CD4-positive, alpha-beta T cell treated with Interleukin-12 subunit alpha and Interleukin-12 subunit beta, for 1 hour (primary cell): ENCODE measurements at regions not wholly inside any gene's neighbourhood (a gene's known extent, or its start where the extent isn't known, plus 50 kb on each side); places are given as distances from the start of the nearest gene placed in this dataset.

Experiments
- DNase-seq: peaks from one replicate; pipeline ENCODE4 v3.0.0-alpha.2; 2020

DNA sequence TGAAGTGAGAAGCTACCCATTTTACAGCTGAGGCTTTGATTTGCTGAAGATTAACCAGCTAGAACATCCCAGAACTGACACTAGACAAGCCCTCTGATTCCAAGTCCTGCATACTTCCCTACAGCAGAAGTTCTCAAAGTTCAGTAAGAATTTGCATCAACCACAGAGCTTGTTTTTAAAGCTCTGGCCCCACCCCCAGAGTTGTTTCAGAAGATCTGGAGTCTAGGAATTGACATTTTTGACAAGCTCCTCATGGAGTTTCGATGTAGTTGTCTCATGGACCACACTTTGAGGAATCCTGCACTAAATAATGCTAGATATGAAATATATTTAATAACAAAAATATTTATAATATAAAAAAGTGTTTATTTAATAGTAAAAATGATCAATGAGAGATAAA lies 120.3 kb upstream of the ADAMTS18 start:
- no peak for DNase-seq

DNA sequence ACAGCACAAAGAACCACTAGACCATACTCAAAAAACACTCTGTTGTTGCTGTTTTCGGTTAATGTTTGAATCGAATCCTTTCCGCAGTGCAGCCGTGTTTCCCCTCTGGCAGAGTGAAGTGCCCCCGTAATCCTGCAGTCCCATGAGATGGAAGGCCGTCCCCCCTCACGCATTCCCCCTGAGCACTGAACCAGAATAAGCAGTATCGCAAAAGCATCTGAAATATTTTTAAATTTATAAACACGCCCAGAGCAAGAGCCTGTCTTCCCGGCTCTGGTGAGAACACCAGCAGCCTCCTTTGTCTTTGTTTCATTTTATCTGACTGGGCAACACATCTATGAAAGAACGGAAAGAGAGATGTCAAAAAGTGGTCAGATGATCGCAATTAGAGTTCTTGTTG lies 121.0 kb upstream of the ADAMTS18 start:
- DNase-seq, result no peak

DNA sequence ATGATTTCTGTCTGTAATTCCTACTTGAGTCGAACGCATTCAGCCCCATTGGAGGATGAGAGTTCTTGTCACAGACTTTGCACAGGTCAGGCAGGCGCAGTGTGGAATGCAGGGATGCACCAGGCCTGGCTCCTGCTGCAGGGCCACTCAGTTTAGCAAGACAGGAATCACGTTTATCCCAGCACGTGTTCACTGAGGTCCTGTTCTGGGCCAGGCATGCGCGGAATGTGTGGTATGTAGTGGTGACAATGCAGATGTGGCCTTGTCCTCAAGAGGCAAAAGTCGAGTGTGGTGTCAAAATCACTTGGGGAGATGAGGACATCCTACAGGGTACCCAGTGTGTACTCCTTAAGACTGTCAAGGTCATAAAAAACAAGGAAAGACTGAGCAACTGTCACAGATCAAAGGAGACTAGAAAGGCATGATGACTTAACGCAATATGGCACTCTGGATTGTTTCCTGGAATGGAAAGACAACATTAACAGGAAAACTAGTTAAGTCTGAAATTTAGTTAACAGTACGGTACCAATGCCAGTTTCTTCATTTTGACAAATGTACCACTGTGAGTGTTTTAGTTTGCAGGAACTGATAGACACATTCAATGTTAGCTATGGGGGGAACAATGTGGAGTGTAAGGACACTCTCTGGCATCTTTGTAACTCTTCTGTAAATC lies 121.5 kb upstream of the ADAMTS18 start:
- no peak for DNase-seq

DNA sequence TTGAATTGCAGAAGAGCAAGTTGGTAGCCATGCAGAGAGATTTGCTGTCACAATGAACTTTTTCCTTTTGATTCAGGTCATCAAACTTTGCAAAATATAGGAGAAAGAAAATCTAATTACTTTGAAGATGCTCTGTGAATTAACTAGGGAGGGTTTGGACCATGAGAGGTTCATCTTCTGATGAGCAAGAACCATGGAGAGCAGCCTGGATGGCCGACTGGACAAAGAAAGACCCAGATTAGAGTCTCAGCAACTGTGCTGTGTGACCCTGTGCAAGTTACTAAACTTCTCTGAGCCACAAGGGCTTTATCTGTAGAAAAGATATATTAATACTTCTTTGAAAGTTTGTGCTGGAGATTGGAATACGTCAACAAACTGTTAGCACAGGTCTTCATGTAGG lies 122.6 kb upstream of the ADAMTS18 start:
- DNase-seq, result no peak

DNA sequence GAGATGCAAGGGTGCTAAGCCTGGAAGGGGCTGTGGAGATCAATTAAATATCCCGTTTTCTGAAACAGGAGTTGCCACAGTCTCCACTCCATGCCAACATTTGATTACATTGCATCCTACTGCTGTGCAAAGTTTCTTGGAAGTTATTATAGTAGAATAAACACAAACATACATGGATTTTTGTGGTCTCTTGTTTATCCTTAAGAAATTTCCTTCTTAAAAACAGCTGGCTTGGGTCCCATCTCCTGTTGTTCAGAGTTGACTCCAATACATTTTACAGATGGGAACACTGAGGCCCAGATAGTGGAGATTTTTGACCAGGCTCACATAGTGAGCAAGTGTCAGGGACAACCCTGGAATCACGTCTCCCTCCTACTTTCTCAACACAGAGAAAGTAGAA lies 124.0 kb upstream of the ADAMTS18 start:
- no peak for DNase-seq

DNA sequence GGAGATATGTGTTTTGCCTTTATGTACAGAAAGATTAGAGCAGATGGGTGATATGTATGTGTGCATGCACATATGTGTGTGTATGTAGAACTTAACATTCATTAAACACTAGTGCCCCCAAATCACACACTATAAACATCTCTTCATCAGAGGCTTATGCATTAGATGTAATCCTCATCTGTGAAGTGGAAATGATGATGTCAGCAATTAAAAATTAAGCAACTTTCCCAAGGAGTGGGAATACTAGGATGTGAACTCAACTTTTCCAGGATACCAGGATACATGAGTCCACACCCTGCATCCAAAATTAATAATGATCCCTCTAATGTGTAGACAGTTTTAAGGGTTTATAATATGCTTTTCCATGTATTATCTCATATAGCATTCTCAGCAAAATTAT lies 127.7 kb upstream of the ADAMTS18 start:
- no peak for DNase-seq

DNA sequence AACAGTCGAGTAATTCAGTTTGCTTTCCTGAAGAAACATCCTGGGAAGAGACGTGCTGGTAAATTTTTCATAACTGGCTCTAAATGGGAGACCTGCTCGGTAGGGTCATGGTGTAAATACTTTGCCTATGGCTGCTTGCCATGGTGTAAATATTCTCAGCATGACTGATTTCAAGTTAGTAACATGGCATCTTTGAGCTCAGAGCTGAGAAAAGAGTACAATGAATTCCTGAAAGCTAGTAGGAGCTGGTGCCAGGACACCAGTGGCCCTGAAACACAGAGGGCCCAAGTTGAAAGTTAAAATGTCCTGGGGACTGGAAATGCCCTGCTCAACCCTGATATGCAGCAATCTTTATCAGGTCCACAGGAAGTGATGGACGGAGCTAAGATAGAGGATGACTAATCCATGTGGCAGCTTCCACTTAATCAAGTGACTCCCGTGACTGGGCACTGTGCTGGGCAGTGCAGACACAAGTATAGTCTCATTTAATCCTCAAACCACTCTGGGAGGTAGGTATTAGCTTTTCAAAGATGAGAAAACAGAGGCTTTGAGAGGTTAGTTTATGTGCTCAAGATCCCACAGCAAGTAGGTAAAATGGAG lies 130.1 kb upstream of the ADAMTS18 start:
- DNase-seq, result no peak

DNA sequence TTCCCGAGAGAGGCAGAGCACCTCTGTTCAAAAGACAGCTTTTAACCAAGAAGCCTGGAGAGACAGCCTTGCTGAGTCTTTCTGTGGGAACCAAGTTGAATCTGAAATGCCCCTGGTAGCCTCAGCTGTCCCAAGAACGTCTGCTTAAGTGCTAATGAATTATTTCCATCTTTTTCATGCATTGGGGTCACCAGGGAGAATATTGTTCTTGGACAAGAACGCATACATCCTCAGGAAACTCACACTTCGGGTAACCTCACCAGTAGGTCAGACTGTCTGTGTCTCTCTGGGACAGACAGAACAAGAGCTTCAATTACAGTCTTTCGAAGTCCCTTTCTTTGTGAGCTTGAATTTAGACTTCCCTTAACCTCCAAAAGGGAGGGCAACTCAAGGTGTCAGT lies 134.6 kb upstream of the ADAMTS18 start:
- DNase-seq, result no peak

DNA sequence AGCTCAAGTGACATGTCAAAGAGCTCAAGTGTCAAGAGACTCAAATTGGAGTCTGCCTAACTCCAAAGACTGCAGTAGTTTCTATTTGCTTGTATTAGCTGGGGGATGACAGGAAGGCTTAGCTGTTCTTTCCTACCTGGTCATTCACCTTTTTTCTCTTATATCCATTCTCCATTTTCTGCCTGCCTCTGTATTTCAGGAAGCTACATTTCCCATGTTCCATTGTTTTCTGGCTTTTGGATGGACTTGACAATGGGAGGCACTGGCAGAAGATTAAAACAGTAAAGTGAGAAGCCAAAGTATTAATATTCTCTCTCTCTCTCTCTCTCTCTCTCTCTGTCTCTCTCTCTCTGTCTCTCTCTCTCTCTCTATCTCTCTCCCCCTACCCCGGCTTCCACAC lies 135.7 kb upstream of the ADAMTS18 start:
- DNase-seq, result no peak

DNA sequence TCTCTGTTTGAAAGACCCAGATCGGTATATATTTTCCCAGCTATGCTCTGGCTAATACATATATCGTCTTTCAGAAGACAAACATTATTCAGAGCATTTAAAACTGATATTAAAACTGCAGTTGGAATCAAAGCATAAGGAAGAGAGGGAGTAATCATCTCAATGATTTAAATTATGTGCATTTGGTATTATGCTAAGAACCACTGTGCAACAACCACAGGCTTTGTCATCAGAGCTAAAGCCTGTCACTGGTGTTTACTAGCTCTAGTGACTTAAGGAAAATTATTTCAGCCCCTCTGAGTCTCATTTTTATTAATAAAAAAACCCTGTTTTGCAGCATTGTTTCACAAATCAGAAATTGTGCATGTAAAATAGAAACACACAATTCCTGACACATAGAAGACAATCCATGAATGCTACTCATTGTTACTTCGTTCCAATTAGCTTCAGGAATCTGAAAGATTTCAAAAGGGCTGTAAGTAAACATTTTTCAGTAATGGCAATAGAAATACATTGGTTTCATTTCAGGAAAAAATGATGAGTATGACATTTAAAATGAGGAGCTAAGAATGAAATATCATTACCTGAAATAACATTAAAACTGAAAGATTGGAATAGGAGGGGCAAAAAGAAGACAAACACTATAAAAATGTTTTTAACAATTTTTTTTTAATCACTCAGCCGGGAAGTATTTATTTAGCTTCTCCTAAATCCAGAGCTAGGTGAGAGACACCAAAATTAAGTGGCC lies 136.5 kb upstream of the ADAMTS18 start:
- no peak for DNase-seq

DNA sequence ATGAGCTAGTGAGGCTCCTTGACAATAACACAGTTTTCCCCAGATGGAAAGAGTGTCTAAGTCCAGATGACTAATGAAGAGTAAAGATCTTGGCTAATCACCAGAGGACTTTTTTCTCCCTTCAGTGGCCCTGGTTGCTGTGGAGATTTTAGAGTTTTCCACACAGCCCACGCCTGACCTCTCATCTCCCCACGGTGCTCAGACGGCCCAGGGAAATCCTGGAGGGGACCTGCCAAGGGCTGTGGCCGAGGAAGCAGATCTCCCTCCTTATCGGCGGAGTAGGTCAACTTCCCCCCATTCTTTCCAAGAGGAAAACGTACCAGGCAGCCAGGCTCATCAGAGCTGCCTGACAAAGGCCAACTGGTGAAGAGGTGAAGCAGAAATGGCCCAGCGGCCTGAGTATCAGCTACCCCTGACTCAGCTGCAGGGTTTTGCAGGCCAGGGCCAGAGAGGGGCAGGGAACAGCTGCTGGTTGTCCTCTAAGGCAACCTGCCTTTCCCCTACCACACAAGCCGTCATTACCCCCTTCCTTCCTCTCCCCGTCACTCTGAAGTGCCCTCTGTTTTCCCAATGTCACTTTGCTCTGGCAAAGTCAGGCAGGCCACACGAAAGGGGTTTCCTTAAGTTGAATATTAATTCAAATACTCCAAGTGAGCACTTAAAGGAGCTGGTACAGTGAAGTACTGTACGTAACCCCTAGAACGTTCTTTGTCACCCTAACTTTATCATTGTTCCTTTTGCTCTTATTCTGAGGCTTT lies 140.2 kb upstream of the ADAMTS18 start:
- no peak for DNase-seq

DNA sequence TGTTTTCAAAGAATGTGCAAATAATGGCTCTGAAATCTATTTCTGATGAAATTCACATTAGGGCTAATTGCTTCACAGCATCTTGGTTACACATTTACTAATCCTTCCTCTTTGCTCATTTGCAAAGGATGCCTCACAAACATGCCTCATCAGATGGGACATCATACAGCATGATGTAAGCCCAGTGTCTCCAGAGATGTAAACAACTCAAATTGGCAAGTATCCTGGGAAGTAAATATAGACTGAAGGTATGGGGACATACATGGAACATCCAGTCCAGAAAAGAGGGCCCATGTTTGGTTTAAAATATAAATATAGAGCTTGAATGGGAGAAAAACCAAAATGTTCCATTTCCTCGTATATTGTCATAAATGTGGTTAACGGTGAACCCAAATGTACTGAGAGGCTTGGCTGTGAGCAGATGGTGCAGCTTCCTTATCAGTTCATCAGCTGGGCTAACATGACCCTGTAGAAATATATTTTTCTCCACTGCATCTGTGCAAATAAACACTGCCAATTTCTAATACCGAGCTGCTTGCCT lies 142.9 kb upstream of the NUDT7 start:
- no peak for DNase-seq

DNA sequence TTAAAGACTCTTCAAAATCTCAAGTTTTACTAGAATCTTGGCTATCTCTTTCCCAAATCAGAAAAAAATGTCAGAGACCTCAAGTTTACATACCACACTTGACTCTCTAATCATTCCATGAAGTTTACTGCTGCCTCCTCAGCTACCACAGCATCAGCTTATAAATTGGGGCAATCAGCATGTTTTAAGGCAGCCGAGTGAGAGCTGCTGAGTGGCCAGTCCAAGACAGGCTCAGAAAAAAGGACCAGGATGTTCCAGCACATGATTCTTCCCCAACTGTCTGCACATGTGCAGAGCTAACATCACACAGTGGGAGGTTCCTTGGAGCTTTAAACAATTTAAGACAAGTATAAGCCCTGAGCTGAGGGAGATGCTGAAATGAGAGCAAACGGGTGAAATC lies 140.6 kb upstream of the NUDT7 start:
- no peak for DNase-seq

DNA sequence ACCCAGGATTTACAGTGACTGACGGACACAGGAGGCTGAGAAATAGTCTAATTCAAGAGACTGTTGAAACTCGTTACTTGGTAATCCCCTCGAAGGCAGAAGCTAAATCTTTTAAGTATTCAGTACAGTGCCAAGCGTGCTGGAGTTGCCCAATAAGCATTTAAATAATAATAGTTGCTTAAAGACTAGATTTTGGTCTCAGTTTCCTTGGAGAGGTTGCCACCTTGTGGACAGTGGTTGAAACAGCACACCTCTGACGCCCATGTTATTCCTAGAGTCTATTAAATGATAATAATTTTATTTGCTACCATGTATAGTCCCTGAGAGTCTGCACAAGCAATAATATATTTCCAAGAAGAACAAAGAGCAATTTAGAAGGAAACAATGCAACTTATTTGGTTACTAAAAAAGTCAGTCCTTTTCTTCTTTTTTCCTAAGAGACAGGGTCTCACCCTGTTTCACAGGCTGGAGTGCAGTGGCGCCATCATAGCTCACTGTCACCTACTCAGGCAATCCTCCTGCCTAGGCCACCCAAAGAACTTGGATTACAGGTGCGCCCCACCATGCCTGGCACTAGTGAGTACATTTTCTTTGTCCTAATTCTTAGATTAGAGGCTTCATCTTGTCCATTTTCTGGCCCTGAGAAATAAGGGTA lies 138.0 kb upstream of the NUDT7 start:
- peak; percentile 42 for DNase-seq

DNA sequence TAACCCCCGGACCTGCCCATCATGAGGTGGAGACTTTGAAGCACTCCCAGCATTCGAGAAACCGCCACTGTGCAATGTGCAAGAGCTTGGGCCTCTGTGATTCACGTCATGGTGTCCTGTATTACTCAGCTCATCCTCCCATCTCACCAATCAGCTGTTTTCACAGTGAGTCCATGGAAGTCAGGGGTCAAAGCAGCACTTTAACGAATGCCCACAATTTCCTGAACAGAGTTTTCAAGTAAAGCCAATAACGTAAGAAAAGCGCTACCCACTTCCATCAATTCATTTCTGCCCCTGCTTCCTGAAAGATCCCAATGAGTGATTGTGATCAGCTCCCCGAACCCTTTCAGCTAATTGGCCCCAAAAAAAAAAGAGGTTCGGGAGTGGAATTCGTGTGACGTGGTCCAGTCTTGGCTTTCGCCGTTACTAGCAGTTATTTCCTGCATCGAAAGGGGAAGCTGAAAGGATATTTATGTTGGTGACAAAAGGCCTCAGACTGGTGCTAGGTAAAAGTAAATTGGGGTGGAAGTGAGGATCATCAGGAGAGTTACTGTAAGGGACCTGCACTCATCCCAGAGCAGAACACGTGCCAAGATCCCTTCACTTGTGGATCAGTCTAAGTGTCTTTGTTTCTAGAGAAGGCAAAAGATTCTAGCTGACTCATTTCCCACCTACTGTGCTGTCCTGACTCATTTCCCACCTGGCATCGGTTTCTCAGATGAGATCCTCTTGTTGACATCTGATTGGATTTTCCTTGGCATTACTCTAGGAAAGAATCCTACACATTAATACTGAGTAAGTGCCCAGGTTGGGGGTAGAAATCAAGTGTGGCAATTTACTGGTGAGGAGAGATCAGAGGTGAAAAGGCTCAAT lies 136.7 kb upstream of the NUDT7 start:
- no peak for DNase-seq

DNA sequence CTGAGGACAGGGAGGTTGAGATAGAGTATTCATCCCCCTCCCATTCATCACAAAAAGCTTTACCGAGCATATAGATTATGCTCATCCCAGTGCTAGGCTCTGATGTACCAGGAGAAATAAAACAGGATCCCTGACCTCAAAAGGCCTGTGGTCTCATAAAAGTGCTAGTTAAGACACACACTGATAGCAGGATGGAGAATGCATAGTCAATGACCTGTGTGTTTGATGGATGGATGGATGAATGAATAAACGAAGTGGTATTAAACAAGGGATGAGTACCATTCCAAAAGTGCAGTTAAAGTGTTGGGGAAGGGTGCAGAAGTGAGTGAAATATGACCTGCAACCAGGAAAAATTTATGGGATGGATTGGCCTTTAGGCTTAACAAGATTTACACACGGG lies 133.9 kb upstream of the NUDT7 start:
- DNase-seq, result no peak

DNA sequence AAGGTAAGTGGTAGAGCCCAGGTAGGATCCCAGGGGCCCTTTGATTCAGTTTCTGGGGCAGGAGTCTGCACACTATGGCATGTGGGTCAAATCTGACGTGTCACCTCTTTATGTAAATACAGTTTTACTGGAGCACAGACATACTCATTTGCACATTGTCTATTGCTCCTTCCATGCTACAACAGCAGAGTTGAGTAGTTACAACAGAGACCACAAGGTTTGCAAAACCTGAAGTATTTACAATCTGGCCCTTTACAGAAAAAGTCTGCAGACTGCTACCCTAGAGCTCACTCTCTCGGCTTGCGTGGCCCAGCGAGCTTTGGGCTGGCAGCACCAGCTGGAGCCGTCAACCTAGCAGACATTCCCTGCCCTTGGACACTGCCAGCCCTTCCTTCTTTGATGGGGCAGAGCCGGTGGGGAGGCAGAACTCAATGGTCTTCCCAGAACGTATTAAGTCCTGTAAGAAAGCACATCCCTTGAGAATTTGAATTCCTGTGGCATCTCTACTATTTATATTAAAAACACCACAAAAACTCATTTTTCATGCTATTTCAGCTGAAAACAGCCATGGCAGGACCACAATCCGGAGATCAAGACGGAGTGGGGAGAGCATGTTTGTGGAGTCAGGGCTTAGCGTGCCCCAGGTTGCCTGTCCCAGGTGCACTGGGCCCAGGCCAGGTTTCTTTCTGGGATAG lies 133.1 kb upstream of the NUDT7 start:
- DNase-seq, result no peak

DNA sequence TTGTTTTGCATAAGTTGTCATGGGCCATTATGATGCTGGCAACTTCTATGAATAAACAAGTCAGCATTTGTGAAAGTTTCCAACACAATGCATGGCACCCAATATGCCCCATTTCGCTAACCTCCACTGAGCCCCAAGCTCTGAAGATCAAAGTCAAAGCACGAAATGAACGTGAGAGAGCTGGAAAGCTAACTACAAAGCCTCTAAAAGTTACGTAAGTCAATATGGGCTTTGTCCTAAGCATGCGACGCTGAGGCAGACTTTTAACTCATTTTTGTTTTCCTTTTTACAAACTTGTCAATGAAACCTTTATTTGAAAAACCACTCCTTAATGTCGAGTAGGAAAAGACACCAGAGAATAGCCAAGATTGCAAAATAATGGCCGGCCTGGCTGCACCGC lies 131.6 kb upstream of the NUDT7 start:
- DNase-seq, result no peak

DNA sequence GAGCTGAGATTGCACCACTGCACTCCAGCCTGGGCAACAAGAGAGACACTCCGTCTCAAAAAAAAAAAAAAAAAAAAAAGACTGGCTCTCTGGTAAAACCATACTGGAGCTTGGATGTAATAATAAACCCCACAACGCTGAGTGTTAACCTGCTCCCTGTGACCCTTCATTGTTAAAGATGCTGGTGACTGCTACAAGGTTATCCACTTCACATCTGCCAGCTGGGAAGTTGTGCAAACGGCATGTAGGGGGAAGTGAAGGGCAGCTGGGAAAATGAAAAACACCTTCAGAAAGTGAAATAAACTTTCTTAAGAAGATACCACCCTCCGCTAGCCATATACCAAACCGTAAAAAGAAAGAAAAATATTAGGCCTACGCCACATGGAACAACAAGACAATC lies 131.0 kb upstream of the NUDT7 start:
- DNase-seq, result no peak

DNA sequence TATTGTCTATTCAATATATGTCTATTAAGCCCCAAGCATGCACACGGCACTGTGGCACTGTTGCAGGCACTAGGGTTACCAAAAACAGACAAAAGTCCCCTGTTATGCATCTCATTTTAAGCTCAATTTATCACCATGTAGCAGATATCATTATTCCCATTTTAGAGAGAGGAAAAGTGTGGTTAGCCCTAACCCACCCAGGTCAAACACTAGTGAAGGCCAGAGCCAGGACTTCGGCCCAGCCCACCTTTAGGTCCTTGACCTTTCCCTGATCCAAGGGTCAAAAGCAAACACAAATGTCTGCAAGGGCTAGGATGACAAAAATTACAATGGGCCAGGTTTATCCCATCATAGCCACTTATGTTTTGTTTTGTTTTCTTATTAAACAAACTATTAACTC lies 130.3 kb upstream of the NUDT7 start:
- no peak for DNase-seq

DNA sequence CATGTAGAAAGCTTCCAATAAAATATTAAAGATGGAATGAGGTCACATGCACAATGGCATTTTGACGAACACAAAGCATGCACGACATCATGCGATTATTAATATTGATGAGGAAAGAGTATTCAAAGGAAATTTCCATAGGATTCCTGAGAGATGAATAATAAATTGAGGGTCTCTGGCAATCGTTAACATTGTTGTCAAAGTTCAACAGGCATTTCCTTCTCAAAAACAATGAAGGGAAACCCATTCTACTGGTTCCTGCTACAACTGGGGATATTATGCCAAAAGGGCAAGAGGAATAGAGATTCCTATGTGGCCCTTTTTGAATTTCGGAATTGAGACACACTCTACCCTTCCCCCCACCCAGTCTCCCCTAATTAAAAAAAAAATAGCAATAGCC lies 128.3 kb upstream of the NUDT7 start:
- DNase-seq, result no peak
